IMR-90 (cell line): ENCODE measurements at regions not wholly inside any gene's neighbourhood (a gene's known extent, or its start where the extent isn't known, plus 50 kb on each side); places are given as distances from the start of the nearest gene placed in this dataset.

Experiments used
- ATAC-seq: fragments of 200-7000 bp; cut with Tn5 transposase; 2 replicates; pipeline ENCODE4 v1.9.1; 2020; ENCODE audit warnings: low read depth, mild to moderate bottlenecking, moderate library complexity
- BruUV-seq: library from RNA; stranded (reverse); fragments of 400-500 nt; replicated peaks from 2 replicates; lab custom pipeline; 2021; lab: Mats Ljungman, UMichigan
- CTCF ChIA-PET: fragments of 300-600 bp; formaldehyde crosslinking; extraction: SDS; loops from one replicate; lab custom pipeline; 2021; ENCODE audit warnings: antibody characterized with exemption; lab: Yijun Ruan, JAX
- POLR2A ChIA-PET: fragments of 300-600 bp; sonication (Branson Sonifier 250); formaldehyde crosslinking; loops from one replicate; lab custom pipeline; 2022; ENCODE audit warnings: antibody characterized with exemption; ENCODE audit not compliant: unreplicated experiment; lab: Charles Lee
- DNase-seq: peaks from one replicate; pipeline ENCODE4 v3.0.0; 2013
- H2AFZ ChIP-seq: replicated peaks from 2 replicates; pipeline ENCODE3; 2013; ENCODE audit warnings: low read length, mild to moderate bottlenecking; ENCODE audit not compliant: poor library complexity
- H2AK5ac ChIP-seq: 2 replicates; pipeline ENCODE4 v1.6.1; 2013; ENCODE audit warnings: low read depth, low read length, inconsistent platforms
- H2AK9ac ChIP-seq: replicated peaks from 2 replicates; pipeline ENCODE3; 2013; ENCODE audit warnings: mild to moderate bottlenecking, low read depth, low read length, moderate library complexity; ENCODE audit not compliant: poor library complexity
- H2BK120ac ChIP-seq: 2 replicates; pipeline ENCODE4 v1.6.1; 2013; ENCODE audit warnings: low read depth, low read length, inconsistent platforms
- H2BK15ac ChIP-seq: 3 replicates; pipeline ENCODE4 v1.6.1; 2013; ENCODE audit warnings: low read depth, low read length, inconsistent platforms
- H2BK20ac ChIP-seq: 2 replicates; pipeline ENCODE4 v1.6.1; 2013; ENCODE audit warnings: low read depth, mild to moderate bottlenecking, inconsistent platforms, low read length, moderate library complexity
- H2BK5ac ChIP-seq: 2 replicates; pipeline ENCODE4 v1.6.1; 2013; ENCODE audit warnings: mild to moderate bottlenecking, low read depth, low read length, inconsistent platforms; ENCODE audit not compliant: poor library complexity, severe bottlenecking
- H3K14ac ChIP-seq: replicated peaks from 2 replicates; pipeline ENCODE4 v1.6.1; 2013; ENCODE audit warnings: low read depth, low read length, inconsistent platforms
- H3K18ac ChIP-seq: 2 replicates; pipeline ENCODE4 v1.6.1; 2013; ENCODE audit warnings: low read depth, low read length, control low read depth
- H3K23ac ChIP-seq: 2 replicates; pipeline ENCODE4 v1.6.1; 2013; ENCODE audit warnings: low read depth, low read length, inconsistent platforms
- H3K27ac ChIP-seq: 2 replicates; pipeline ENCODE4 v1.5.1; 2013; ENCODE audit warnings: mild to moderate bottlenecking, control low read depth, low read length; ENCODE audit not compliant: insufficient read depth
- H3K27me3 ChIP-seq: 2 replicates; pipeline ENCODE4 v1.6.1; 2013; ENCODE audit warnings: low read length; ENCODE audit not compliant: control insufficient read depth, insufficient read depth
- H3K36me3 ChIP-seq: 2 replicates; pipeline ENCODE4 v1.6.1; 2013; ENCODE audit warnings: low read length, mixed read lengths; ENCODE audit not compliant: control insufficient read depth, insufficient read depth
- H3K4ac ChIP-seq: 2 replicates; pipeline ENCODE4 v1.6.1; 2013; ENCODE audit warnings: low read depth, low read length, inconsistent platforms
- H3K4me1 ChIP-seq: 2 replicates; pipeline ENCODE4 v1.6.1; 2013; ENCODE audit warnings: low read length, mixed read lengths; ENCODE audit not compliant: control insufficient read depth, insufficient read depth
- H3K4me2 ChIP-seq: 2 replicates; pipeline ENCODE4 v1.6.1; 2013; ENCODE audit warnings: low read depth, mild to moderate bottlenecking, control low read depth, low read length, moderate library complexity
- H3K4me3 ChIP-seq: 2 replicates; pipeline ENCODE4 v1.5.1; 2013; ENCODE audit warnings: low read depth, mild to moderate bottlenecking, control low read depth, low read length, moderate library complexity; ENCODE audit not compliant: insufficient read depth
- H3K56ac ChIP-seq: 2 replicates; pipeline ENCODE4 v1.6.1; 2013; ENCODE audit warnings: low read length, inconsistent platforms; ENCODE audit not compliant: insufficient read depth; ENCODE audit errors: extremely low read depth
- H3K79me1 ChIP-seq, 2 experiments: 2 replicates each; pipeline ENCODE4 v1.6.1; 2013; ENCODE audit warnings: low read length in 2 of 2, inconsistent platforms in 1 of 2, low read depth in 1 of 2
- H3K9ac ChIP-seq: 2 replicates; pipeline ENCODE4 v1.6.1; 2013; ENCODE audit warnings: low read depth, low read length, control low read depth
- H3K9me1 ChIP-seq: 2 replicates; pipeline ENCODE4 v1.6.1; 2013; ENCODE audit warnings: low read length, inconsistent platforms; ENCODE audit not compliant: insufficient read depth
- H3K9me3 ChIP-seq: 2 replicates; pipeline ENCODE4 v1.6.1; 2013; ENCODE audit warnings: low read length; ENCODE audit not compliant: control insufficient read depth, insufficient read depth
- H4K20me1 ChIP-seq: 2 replicates; pipeline ENCODE4 v1.6.1; 2013; ENCODE audit warnings: low read length, inconsistent platforms; ENCODE audit not compliant: insufficient read depth
- H4K5ac ChIP-seq: 2 replicates; pipeline ENCODE4 v1.6.1; 2013; ENCODE audit warnings: mild to moderate bottlenecking, low read depth, low read length, control low read depth
- H4K8ac ChIP-seq, 2 experiments: 2 replicates each; pipeline ENCODE4 v1.6.1; 2013; ENCODE audit warnings: low read depth in 2 of 2, low read length in 2 of 2, control low read depth in 1 of 2, inconsistent platforms in 1 of 2
- H4K91ac ChIP-seq: 2 replicates; pipeline ENCODE4 v1.6.1; 2013; ENCODE audit warnings: low read depth, low read length, inconsistent platforms; ENCODE audit not compliant: insufficient read depth
- BHLHE40 ChIP-seq: fragments of 150-350 bp; IDR thresholded peaks from 2 replicates; pipeline ENCODE4 v1.6.1; 2016; ENCODE audit warnings: mild to moderate bottlenecking, low read depth, low read length
- CEBPB ChIP-seq: IDR thresholded peaks from 2 replicates; pipeline ENCODE4 v1.6.1; 2012; ENCODE audit warnings: low read depth, low read length, improper control_type of control experiment
- CTCF ChIP-seq: conservative IDR thresholded peaks from 2 replicates; pipeline ENCODE4 v1.5.1; 2012; ENCODE audit warnings: mild to moderate bottlenecking, low read depth, low read length, improper control_type of control experiment
- FOS ChIP-seq: fragments of 150-350 bp; IDR thresholded peaks from 2 replicates; pipeline ENCODE4 v1.6.1; 2016; ENCODE audit warnings: low read depth, low read length
- MAFK ChIP-seq: IDR thresholded peaks from 2 replicates; pipeline ENCODE4 v1.6.1; 2012; ENCODE audit warnings: low read depth, low read length, improper control_type of control experiment
- MAZ ChIP-seq: IDR thresholded peaks from 2 replicates; pipeline ENCODE4 v1.6.1; 2012; ENCODE audit warnings: low read depth, mild to moderate bottlenecking, low read length, improper control_type of control experiment, moderate library complexity, borderline replicate concordance
- NFE2L2 ChIP-seq: fragments of 150-350 bp; IDR thresholded peaks from 2 replicates; pipeline ENCODE4 v1.6.1; 2016; ENCODE audit warnings: low read depth, mild to moderate bottlenecking, low read length
- POLR2A ChIP-seq: IDR thresholded peaks from 2 replicates; pipeline ENCODE4 v1.6.1; 2012; ENCODE audit warnings: mild to moderate bottlenecking, low read depth, low read length
- RAD21 ChIP-seq: IDR thresholded peaks from 2 replicates; pipeline ENCODE4 v1.6.1; 2012; ENCODE audit warnings: low read length, improper control_type of control experiment
- SMC3 ChIP-seq: fragments of 150-350 bp; IDR thresholded peaks from 2 replicates; pipeline ENCODE4 v1.6.1; 2016; ENCODE audit warnings: low read depth, mild to moderate bottlenecking, antibody characterized with exemption, low read length, moderate library complexity
- WGBS, 2 experiments: methylation state at CpG; one replicate each; pipeline versions ENCODE4 v1.1.5 to v1.1.7; 2013; ENCODE audit warnings: missing lambda C conversion rate in 2 of 2; ENCODE audit not compliant: insufficient read length in 1 of 2; ENCODE audit errors: extremely low coverage in 2 of 2; 5-methylcytosine and 5-hydroxymethylcytosine counted together
- dilution Hi-C: fragments of 300-500 bp; cut with HindIII; formaldehyde crosslinking; loops from one replicate; pipeline ENCODE4 v1.14.3; 2018; ENCODE audit warnings: low sequenced_read_pairs; ENCODE audit not compliant: unreplicated experiment
- in situ Hi-C: fragments of 300-500 bp; cut with MboI; formaldehyde crosslinking; loops from 3 replicates; pipeline ENCODE4 v1.14.3; 2019; ENCODE audit warnings: low sequenced_read_pairs, inconsistent platforms, mixed read lengths
- intact Hi-C: fragments of 100-400 bp; cut with micrococcal nuclease; formaldehyde crosslinking; loops from 2 replicates; pipeline ENCODE4 v1.10.0; 2022
- TF ChIP-seq, protein P1 (sequence below): fragments of 150-350 bp; IDR thresholded peaks from 2 replicates; pipeline ENCODE4 v1.6.1; 2017; ENCODE audit warnings: mild to moderate bottlenecking, antibody characterized with exemption, low read length, low read depth

DNA sequence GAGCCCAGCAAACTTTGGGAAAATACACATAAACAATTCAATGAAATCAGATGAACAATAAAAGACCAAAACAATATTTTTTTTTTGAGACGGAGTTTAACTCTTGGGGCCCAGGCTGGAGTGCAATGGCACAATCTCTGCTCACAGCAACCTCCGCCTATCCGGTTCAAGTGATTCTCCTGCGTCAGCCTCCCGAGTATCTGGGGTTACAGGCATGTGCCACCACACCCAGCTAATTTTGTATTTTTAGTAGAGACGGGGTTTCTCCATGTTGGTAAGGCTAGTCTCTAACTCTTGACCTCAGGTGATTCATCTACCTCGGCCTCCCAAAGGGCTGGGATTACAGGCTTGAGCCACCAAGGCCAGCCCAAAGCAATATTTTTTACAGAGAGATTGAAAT, 1588.5 kb downstream of the BRINP3 start:
- dilution Hi-C loops (no loop called here), intact Hi-C loops (no loop called here), in situ Hi-C loops (no loop called here)
- Histone ChIP-seq H3K23ac (no peak overlapping the region), H3K79me1 (no peaks in the 10 kb centered on the region), H3K9ac (no peak overlapping the region), H3K14ac (no peak overlapping the region), H4K8ac (no peak overlapping the region), H2AK5ac (no peak overlapping the region), H3K9me1 (no peaks in the 10 kb centered on the region), H2AK9ac (no peak overlapping the region), H3K9me3 (no peaks in the 10 kb centered on the region), H4K20me1 (no peaks in the 10 kb centered on the region), H3K18ac (no peak overlapping the region), H3K36me3 (no peaks in the 10 kb centered on the region), H3K56ac (no peak overlapping the region), H4K91ac (no peak overlapping the region), H3K27ac (no peak overlapping the region), H2BK5ac (no peak overlapping the region), H2BK15ac (no peak overlapping the region), H3K27me3 (no peaks in the 10 kb centered on the region), H2AFZ (no peak overlapping the region), H3K4me1 (no peaks in the 10 kb centered on the region), H2BK120ac (no peak overlapping the region), H3K4me2 (no peak overlapping the region), H4K5ac (no peak overlapping the region), H3K4ac (no peak overlapping the region), H3K4me3 (no peak overlapping the region), H2BK20ac (no peak overlapping the region)
- TF ChIP-seq RAD21, result no peak
- no peak for TF ChIP-seq CTCF
- no peak for TF ChIP-seq POLR2A
- TF ChIP-seq MAFK, result no peak
- no peak for TF ChIP-seq BHLHE40
- no peak for TF ChIP-seq FOS
- no peak for TF ChIP-seq SMC3
- no peak for TF ChIP-seq NFE2L2
- TF ChIP-seq CEBPB, result no peak
- TF ChIP-seq MAZ, result no peak
- TF ChIP-seq, protein P1, sequence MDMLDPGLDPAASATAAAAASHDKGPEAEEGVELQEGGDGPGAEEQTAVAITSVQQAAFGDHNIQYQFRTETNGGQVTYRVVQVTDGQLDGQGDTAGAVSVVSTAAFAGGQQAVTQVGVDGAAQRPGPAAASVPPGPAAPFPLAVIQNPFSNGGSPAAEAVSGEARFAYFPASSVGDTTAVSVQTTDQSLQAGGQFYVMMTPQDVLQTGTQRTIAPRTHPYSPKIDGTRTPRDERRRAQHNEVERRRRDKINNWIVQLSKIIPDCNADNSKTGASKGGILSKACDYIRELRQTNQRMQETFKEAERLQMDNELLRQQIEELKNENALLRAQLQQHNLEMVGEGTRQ, result no peak
- no peak for ATAC-seq
- WGBS, 2 experiments, result no CpG with 5 or more reads among the region's 7 CpGs
- no TSS peak for BruUV-seq
- ChIA-PET CTCF (no interaction called here), POLR2A (no interaction called here)
- no peak for DNase-seq
